ENCODE measurements at regions not wholly inside any gene's neighbourhood (a gene's known extent, or its start where the extent isn't known, plus 50 kb on each side); places are given as distances from the start of the nearest gene placed in this dataset.

DNA sequence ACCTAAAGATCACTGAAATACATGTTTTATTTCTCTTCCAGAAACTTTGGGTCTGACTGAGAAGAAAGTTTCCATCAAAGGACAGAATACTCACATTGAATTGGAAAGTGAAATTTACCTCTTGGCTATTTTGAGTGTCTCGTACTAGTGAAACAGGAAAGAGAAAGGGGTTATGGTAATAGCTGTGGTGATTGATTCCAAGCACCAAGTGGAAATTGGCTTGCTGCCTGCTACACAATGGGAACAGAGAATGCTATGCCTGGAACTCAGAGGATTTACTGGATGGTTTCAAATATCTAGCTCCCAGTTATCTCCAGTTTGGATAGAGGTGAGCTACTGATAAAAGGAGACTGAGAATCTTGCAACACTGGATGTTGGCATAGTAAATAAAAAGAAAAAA, 492.8 kb upstream of the FSIP2 start:
- no peaks in the 10 kb centered on the region for H3K79me2 ChIP-seq (ENCODE audit: insufficient read depth, low read depth, low read length)
- no peak overlapping the region for H3K4me2 ChIP-seq (ENCODE audit: low read length)
- ChIA-PET POLR2A (no interaction called here), CTCF (ENCODE audit: unreplicated experiment) (no interaction called here)
- no peak overlapping the region for H3K27ac ChIP-seq (ENCODE audit: low read depth, low read length, poor library complexity, severe bottlenecking)
- intact Hi-C loops (cut with micrococcal nuclease; ENCODE audit: unreplicated experiment), result no loop called here
- H4K20me1 ChIP-seq (ENCODE audit: insufficient read depth, low read length), result no peaks in the 10 kb centered on the region
- BruUV-seq (replicated peaks), result no TSS peak
- no peaks in the 10 kb centered on the region for H3K9me2 ChIP-seq (ENCODE audit: insufficient read depth, low read length)
- no peaks in the 10 kb centered on the region for H3K36me3 ChIP-seq (ENCODE audit: insufficient read depth, low read length)
- no peaks in the 10 kb centered on the region for H3K9me3 ChIP-seq (ENCODE audit: low read length)
- H2AFZ ChIP-seq (ENCODE audit: low read length), result no peak overlapping the region
- H3K4me1 ChIP-seq (ENCODE audit: insufficient read depth, low read length, poor library complexity, severe bottlenecking), result no peaks in the 10 kb centered on the region
- no peak overlapping the region for H3K4me3 ChIP-seq (ENCODE audit: low read depth, low read length, poor library complexity, severe bottlenecking)
- DNase-seq (ENCODE audit: low spot score), result no peak
- no peak for TF ChIP-seq EZH2phosphoT487 (IDR thresholded peaks at IDR 0.05; ENCODE audit: borderline replicate concordance, low read depth, low read length)
- no peak for TF ChIP-seq CTCF (conservative IDR thresholded peaks at IDR 0.05; ENCODE audit: low read length)

- TF ChIP-seq CTCF (conservative IDR thresholded peaks at IDR 0.05; ENCODE audit: low read length), result no peak
- TF ChIP-seq EZH2phosphoT487 (IDR thresholded peaks at IDR 0.05; ENCODE audit: borderline replicate concordance, low read depth, low read length), result no peak
- Histone ChIP-seq H3K79me2 (ENCODE audit: insufficient read depth, low read depth, low read length) (no peaks in the 10 kb centered on the region), H3K9me2 (ENCODE audit: insufficient read depth, low read length) (no peaks in the 10 kb centered on the region), H3K9me3 (ENCODE audit: low read length) (no peaks in the 10 kb centered on the region), H3K27ac (ENCODE audit: low read depth, low read length, poor library complexity, severe bottlenecking) (no peak overlapping the region), H3K36me3 (ENCODE audit: insufficient read depth, low read length) (no peaks in the 10 kb centered on the region), H4K20me1 (ENCODE audit: insufficient read depth, low read length) (no peaks in the 10 kb centered on the region), H3K4me3 (ENCODE audit: low read depth, low read length, poor library complexity, severe bottlenecking) (no peak overlapping the region), H3K4me1 (ENCODE audit: insufficient read depth, low read length, poor library complexity, severe bottlenecking) (no peaks in the 10 kb centered on the region), H3K4me2 (ENCODE audit: low read length) (no peak overlapping the region), H2AFZ (ENCODE audit: low read length) (no peak overlapping the region)
- POLR2A ChIA-PET, result interaction anchor here (0.6 to 0.7 kb wide), 3 partner anchors 170 to 1970 kb away, joined by 3 read pairs; no protein-coding TSS in a partner anchor
- BruUV-seq (replicated peaks), result no TSS peak
- intact Hi-C loops (cut with micrococcal nuclease; ENCODE audit: unreplicated experiment), result no loop called here
- CTCF ChIA-PET (ENCODE audit: unreplicated experiment), result no interaction called here
- no peak for DNase-seq (ENCODE audit: low spot score)
Observed at GRCh38 chr2:185246717-185247116, 491.9 kb upstream of the FSIP2 start.

DNA sequence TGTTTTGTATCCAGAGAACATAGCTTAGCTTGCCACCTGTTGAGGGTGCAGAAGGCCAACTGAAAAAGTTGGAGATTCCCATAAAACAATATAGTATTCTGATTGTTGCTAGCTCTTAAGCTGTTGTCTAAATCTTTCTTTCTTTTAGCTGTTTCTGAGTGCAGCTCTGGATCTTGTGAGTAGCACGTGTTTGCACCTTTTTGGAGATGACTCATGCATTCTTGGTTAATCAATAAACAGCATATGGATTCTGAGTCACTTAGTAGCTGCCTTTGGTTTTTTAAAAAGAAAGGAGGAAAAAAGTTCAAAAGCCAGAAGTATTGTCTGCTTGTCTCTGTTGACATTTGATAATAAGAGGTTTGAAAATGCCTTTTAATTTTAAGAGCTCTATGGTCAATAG, 483.0 kb upstream of the FSIP2 start:
- no TSS peak for BruUV-seq (replicated peaks)
- H3K36me3 ChIP-seq (ENCODE audit: insufficient read depth, low read length), result no peaks in the 10 kb centered on the region
- CTCF ChIA-PET (ENCODE audit: unreplicated experiment), result no interaction called here

More for the DNA sequence above, 483.0 kb upstream of the FSIP2 start:
- POLR2A ChIA-PET, result interaction anchor here (0.5 kb wide), 2 partner anchors 1299 to 1829 kb away, joined by 3 to 4 read pairs; no protein-coding TSS in a partner anchor
- H3K4me2 ChIP-seq (ENCODE audit: low read length), result no peak overlapping the region
- H3K4me1 ChIP-seq (ENCODE audit: insufficient read depth, low read length, poor library complexity, severe bottlenecking), result no peaks in the 10 kb centered on the region
- H3K9me2 ChIP-seq (ENCODE audit: insufficient read depth, low read length), result no peaks in the 10 kb centered on the region
- no peaks in the 10 kb centered on the region for H3K9me3 ChIP-seq (ENCODE audit: low read length)
- H3K4me3 ChIP-seq (ENCODE audit: low read depth, low read length, poor library complexity, severe bottlenecking), result no peak overlapping the region
- no peak for DNase-seq (ENCODE audit: low spot score)
- H2AFZ ChIP-seq (ENCODE audit: low read length), result no peak overlapping the region
- no peak overlapping the region for H3K27ac ChIP-seq (ENCODE audit: low read depth, low read length, poor library complexity, severe bottlenecking)
- no peaks in the 10 kb centered on the region for H4K20me1 ChIP-seq (ENCODE audit: insufficient read depth, low read length)
- TF ChIP-seq EZH2phosphoT487 (IDR thresholded peaks at IDR 0.05; ENCODE audit: borderline replicate concordance, low read depth, low read length) (no peak), CTCF (conservative IDR thresholded peaks at IDR 0.05; ENCODE audit: low read length) (no peak)
- H3K79me2 ChIP-seq (ENCODE audit: insufficient read depth, low read depth, low read length), result no peaks in the 10 kb centered on the region
- intact Hi-C loops (cut with micrococcal nuclease; ENCODE audit: unreplicated experiment), result no loop called here
